Osteoblast (primary cell): ENCODE measurements at regions not wholly inside any gene's neighbourhood (a gene's known extent, or its start where the extent isn't known, plus 50 kb on each side); places are given as distances from the start of the nearest gene placed in this dataset.

ENCODE experiments used
- DNase-seq: peaks from one replicate; pipeline ENCODE4 v3.0.0; 2011; ENCODE audit warnings: low spot score, mixed read lengths; ENCODE audit not compliant: insufficient read length; ENCODE audit errors: missing footprints
- H2AFZ ChIP-seq: 2 replicates; pipeline ENCODE4 v1.6.0; 2011; ENCODE audit warnings: mild to moderate bottlenecking, low read length
- H3K27ac ChIP-seq: 2 replicates; pipeline ENCODE4 v1.5.1; 2011; ENCODE audit warnings: mild to moderate bottlenecking, low read depth, low read length, moderate library complexity
- H3K27me3 ChIP-seq: 2 replicates; pipeline ENCODE4 v1.6.0; 2012; ENCODE audit warnings: mild to moderate bottlenecking, control low read depth, inconsistent platforms, low read length, moderate library complexity; ENCODE audit not compliant: insufficient read depth
- H3K36me3 ChIP-seq: 2 replicates; pipeline ENCODE4 v1.5.1; 2011; ENCODE audit warnings: mild to moderate bottlenecking, low read length, control low read depth, moderate library complexity; ENCODE audit not compliant: insufficient read depth
- H3K4me1 ChIP-seq: 2 replicates; pipeline ENCODE4 v1.5.1; 2011; ENCODE audit warnings: mild to moderate bottlenecking, low read length, control low read depth, moderate library complexity; ENCODE audit not compliant: insufficient read depth
- H3K4me2 ChIP-seq: 2 replicates; pipeline ENCODE4 v1.6.0; 2011; ENCODE audit warnings: mild to moderate bottlenecking, low read length; ENCODE audit not compliant: insufficient read depth
- H3K4me3 ChIP-seq: fragments of 200-600 bp; sonication (generic); 3 replicates; pipeline ENCODE4 v1.5.1; 2012; ENCODE audit warnings: mild to moderate bottlenecking, low read length, inconsistent platforms; ENCODE audit not compliant: insufficient read depth
- H3K79me2 ChIP-seq: 2 replicates; pipeline ENCODE4 v1.6.0; 2012; ENCODE audit warnings: mild to moderate bottlenecking, low read length, control low read depth, inconsistent platforms; ENCODE audit not compliant: insufficient read depth
- H3K9me3 ChIP-seq: 2 replicates; pipeline ENCODE4 v1.5.1; 2011; ENCODE audit warnings: low read depth, low read length, control low read depth
- H4K20me1 ChIP-seq: 2 replicates; pipeline ENCODE4 v1.6.0; 2012; ENCODE audit warnings: mild to moderate bottlenecking, low read length, control low read depth; ENCODE audit not compliant: insufficient read depth
- TF ChIP-seq, protein P1 (sequence below): IDR thresholded peaks from 2 replicates; pipeline ENCODE4 v1.5.1; 2011; ENCODE audit warnings: mild to moderate bottlenecking, low read depth, low read length, moderate library complexity; ENCODE audit errors: extremely low read depth

- H3K27me3 ChIP-seq: no peaks in the 10 kb centered on the region
- H3K9me3 ChIP-seq: peaks cover 4% of the 10 kb centered on the region
- no peak overlapping the region for H3K4me2 ChIP-seq
- DNase-seq: no peak
- no peak overlapping the region for H3K4me3 ChIP-seq
- H3K27ac ChIP-seq: no peak overlapping the region
- TF ChIP-seq, protein P1, sequence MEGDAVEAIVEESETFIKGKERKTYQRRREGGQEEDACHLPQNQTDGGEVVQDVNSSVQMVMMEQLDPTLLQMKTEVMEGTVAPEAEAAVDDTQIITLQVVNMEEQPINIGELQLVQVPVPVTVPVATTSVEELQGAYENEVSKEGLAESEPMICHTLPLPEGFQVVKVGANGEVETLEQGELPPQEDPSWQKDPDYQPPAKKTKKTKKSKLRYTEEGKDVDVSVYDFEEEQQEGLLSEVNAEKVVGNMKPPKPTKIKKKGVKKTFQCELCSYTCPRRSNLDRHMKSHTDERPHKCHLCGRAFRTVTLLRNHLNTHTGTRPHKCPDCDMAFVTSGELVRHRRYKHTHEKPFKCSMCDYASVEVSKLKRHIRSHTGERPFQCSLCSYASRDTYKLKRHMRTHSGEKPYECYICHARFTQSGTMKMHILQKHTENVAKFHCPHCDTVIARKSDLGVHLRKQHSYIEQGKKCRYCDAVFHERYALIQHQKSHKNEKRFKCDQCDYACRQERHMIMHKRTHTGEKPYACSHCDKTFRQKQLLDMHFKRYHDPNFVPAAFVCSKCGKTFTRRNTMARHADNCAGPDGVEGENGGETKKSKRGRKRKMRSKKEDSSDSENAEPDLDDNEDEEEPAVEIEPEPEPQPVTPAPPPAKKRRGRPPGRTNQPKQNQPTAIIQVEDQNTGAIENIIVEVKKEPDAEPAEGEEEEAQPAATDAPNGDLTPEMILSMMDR: no peak
- H3K79me2 ChIP-seq: no peaks in the 10 kb centered on the region
- no peaks in the 10 kb centered on the region for H4K20me1 ChIP-seq
- H2AFZ ChIP-seq: no peak overlapping the region
- no peaks in the 10 kb centered on the region for H3K4me1 ChIP-seq
- no peaks in the 10 kb centered on the region for H3K36me3 ChIP-seq
Measured at GRCh38 chr3:164030194-164030593, 1048.1 kb downstream of the SI start.

GRCh38 chr3:164024786-164025185 lies 1053.5 kb downstream of the SI start:
- H4K20me1 ChIP-seq: no peaks in the 10 kb centered on the region
- H3K9me3 ChIP-seq: peaks cover 4% of the 10 kb centered on the region
- H3K36me3 ChIP-seq: no peaks in the 10 kb centered on the region
- H3K27me3 ChIP-seq: no peaks in the 10 kb centered on the region
- TF ChIP-seq, protein P1: no peak
- H3K4me3 ChIP-seq: no peak overlapping the region
- peak; percentile 63 for DNase-seq
- H3K4me1 ChIP-seq: no peaks in the 10 kb centered on the region
- H2AFZ ChIP-seq: no peak overlapping the region
- no peak overlapping the region for H3K27ac ChIP-seq
- H3K4me2 ChIP-seq: no peak overlapping the region
- H3K79me2 ChIP-seq: no peaks in the 10 kb centered on the region

DNA sequence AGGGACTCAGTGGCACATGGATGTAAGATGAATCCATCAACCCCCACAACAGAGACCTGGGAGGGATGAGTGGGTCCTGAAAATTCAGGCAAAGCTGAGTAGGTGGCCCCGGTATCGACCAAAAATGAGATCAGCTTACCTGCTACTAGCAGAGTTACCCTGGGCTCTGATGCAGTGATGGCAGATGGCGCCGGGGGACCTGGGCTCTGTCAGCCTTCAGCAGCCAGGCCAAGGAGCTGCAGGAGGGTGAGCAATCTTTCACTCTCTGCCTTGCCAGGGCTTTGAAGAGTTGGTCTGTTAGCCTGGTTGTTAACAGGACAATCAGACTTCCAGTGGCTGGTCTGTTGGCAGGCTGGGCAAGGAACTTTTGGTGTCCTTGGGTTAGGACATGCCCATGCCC lies 1054.8 kb downstream of the SI start:
- no peaks in the 10 kb centered on the region for H3K27me3 ChIP-seq
- DNase-seq: no peak
- H4K20me1 ChIP-seq: no peaks in the 10 kb centered on the region
- H3K4me3 ChIP-seq: no peak overlapping the region
- H3K4me1 ChIP-seq: no peaks in the 10 kb centered on the region
- H3K27ac ChIP-seq: no peak overlapping the region
- peaks cover 4% of the 10 kb centered on the region for H3K9me3 ChIP-seq
- H3K4me2 ChIP-seq: no peak overlapping the region
- no peaks in the 10 kb centered on the region for H3K79me2 ChIP-seq
- H2AFZ ChIP-seq: no peak overlapping the region
- H3K36me3 ChIP-seq: no peaks in the 10 kb centered on the region
- TF ChIP-seq, protein P1: no peak

DNA sequence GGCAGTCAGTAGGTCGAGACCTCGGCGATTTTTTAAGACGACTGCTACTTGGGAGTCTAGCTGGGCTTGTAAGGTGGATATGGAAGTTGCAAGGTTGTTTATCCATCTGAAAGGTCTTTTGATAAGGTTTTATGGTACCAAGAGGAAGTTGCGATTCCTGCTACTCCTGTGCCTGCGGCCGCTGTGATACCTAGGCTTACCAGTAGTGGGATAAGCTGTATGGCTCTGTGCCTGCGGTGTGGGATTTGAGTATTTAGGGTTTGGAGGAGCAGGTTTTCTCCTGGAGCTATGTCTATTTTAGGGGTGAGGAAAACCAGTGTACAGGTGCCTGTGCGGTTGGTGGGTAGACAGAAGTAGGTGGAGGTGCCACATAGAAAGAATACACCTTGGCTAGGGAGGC lies 1059.8 kb downstream of the SI start:
- Histone ChIP-seq H4K20me1 (no peaks in the 10 kb centered on the region), H3K27ac (no peak overlapping the region), H3K27me3 (no peaks in the 10 kb centered on the region), H3K4me1 (no peaks in the 10 kb centered on the region), H3K4me2 (no peak overlapping the region), H2AFZ (no peak overlapping the region), H3K9me3 (peaks cover under 1% of the 10 kb centered on the region), H3K36me3 (no peaks in the 10 kb centered on the region), H3K79me2 (no peaks in the 10 kb centered on the region), H3K4me3 (no peak overlapping the region)
- DNase-seq: no peak
- TF ChIP-seq, protein P1: no peak
